ENCODE measurements at regions not wholly inside any gene's neighbourhood (a gene's known extent, or its start where the extent isn't known, plus 50 kb on each side); places are given as distances from the start of the nearest gene placed in this dataset.
"Not testable (repeated sequence)": the region's sequence is repeated elsewhere in the genome, so short reads cannot be mapped to it uniquely, and the experiment has no call there.

GRCh38 chr13:46495066-46495465, 57.9 kb upstream of the LRCH1 start:
- Histone ChIP-seq H3K4me1 (ENCODE audit: insufficient read depth, low read length) (peaks cover 3% of the 10 kb centered on the region), H3K4me3 (ENCODE audit: insufficient read depth, low read depth, low read length) (no peak overlapping the region), H3K27me3 (ENCODE audit: insufficient read depth, low read length) (no peaks in the 10 kb centered on the region), H3K79me2 (ENCODE audit: insufficient read depth, low read length) (no peaks in the 10 kb centered on the region), H3K27ac (ENCODE audit: low read depth, low read length) (no peak overlapping the region), H3K36me3 (ENCODE audit: insufficient read depth, low read length) (no peaks in the 10 kb centered on the region), H3K9me3 (ENCODE audit: insufficient read depth, low read depth, low read length) (no peaks in the 10 kb centered on the region), H2AFZ (ENCODE audit: low read depth, low read length) (no peak overlapping the region), H3K4me2 (ENCODE audit: low read length) (no peak overlapping the region), H3K9ac (ENCODE audit: low read length) (no peak overlapping the region), H4K20me1 (ENCODE audit: insufficient read depth, low read length) (no peaks in the 10 kb centered on the region)
- H3K27me3 Mint-ChIP-seq (ENCODE audit: low read depth, unreplicated experiment), result peaks cover 5% of the 10 kb centered on the region
- DNase-seq (ENCODE audit: low read depth), result no peak
- TF ChIP-seq CTCF (IDR thresholded peaks at IDR 0.05; ENCODE audit: insufficient read depth, low read depth, low read length) (no peak), EZH2 (IDR thresholded peaks at IDR 0.05; ENCODE audit: insufficient read depth, low read length) (no peak)
- FAIRE-seq, result no peak
- H3K27ac Mint-ChIP-seq (ENCODE audit: unreplicated experiment), result no peak overlapping the region
- H3K36me3 Mint-ChIP-seq (ENCODE audit: low read depth, unreplicated experiment), result no peaks in the 10 kb centered on the region
- peaks cover under 1% of the 10 kb centered on the region for H3K4me1 Mint-ChIP-seq (ENCODE audit: low read depth, unreplicated experiment)
- no peaks in the 10 kb centered on the region for H3K9me3 Mint-ChIP-seq (ENCODE audit: unreplicated experiment)
- no peak overlapping the region for H3K4me3 Mint-ChIP-seq (ENCODE audit: unreplicated experiment)

- DNase-seq (ENCODE audit: low read depth) (peak; percentile 11), FAIRE-seq (peak; percentile 45)
- no peak overlapping the region for H3K4me2 ChIP-seq (ENCODE audit: low read length)
- no peak overlapping the region for H3K4me3 ChIP-seq (ENCODE audit: insufficient read depth, low read depth, low read length)
- no peak for TF ChIP-seq EZH2 (IDR thresholded peaks at IDR 0.05; ENCODE audit: insufficient read depth, low read length)
- TF ChIP-seq CTCF (IDR thresholded peaks at IDR 0.05; ENCODE audit: insufficient read depth, low read depth, low read length), result peak; percentile 65
- H3K36me3 ChIP-seq (ENCODE audit: insufficient read depth, low read length), result no peaks in the 10 kb centered on the region
- no peak overlapping the region for H3K9ac ChIP-seq (ENCODE audit: low read length)
- no peaks in the 10 kb centered on the region for H4K20me1 ChIP-seq (ENCODE audit: insufficient read depth, low read length)
- Mint-ChIP-seq H3K27me3 (ENCODE audit: low read depth, unreplicated experiment) (no peaks in the 10 kb centered on the region), H3K4me1 (ENCODE audit: low read depth, unreplicated experiment) (peaks cover 9% of the 10 kb centered on the region), H3K9me3 (ENCODE audit: unreplicated experiment) (peaks cover under 1% of the 10 kb centered on the region), H3K27ac (ENCODE audit: unreplicated experiment) (no peak overlapping the region), H3K36me3 (ENCODE audit: low read depth, unreplicated experiment) (peaks cover under 1% of the 10 kb centered on the region), H3K4me3 (ENCODE audit: unreplicated experiment) (no peak overlapping the region)
- H2AFZ ChIP-seq (ENCODE audit: low read depth, low read length), result no peak overlapping the region
- H3K27me3 ChIP-seq (ENCODE audit: insufficient read depth, low read length), result no peaks in the 10 kb centered on the region
- no peak overlapping the region for H3K27ac ChIP-seq (ENCODE audit: low read depth, low read length)
- no peaks in the 10 kb centered on the region for H3K9me3 ChIP-seq (ENCODE audit: insufficient read depth, low read depth, low read length)
- H3K79me2 ChIP-seq (ENCODE audit: insufficient read depth, low read length), result no peaks in the 10 kb centered on the region
- peaks cover 16% of the 10 kb centered on the region for H3K4me1 ChIP-seq (ENCODE audit: insufficient read depth, low read length)
Observed at GRCh38 chr13:46492946-46493345, 60.0 kb upstream of the LRCH1 start.

- FAIRE-seq (no peak), DNase-seq (ENCODE audit: low read depth) (no peak)
- Histone ChIP-seq H3K9me3 (ENCODE audit: insufficient read depth, low read depth, low read length) (peaks cover 4% of the 10 kb centered on the region), H3K27ac (ENCODE audit: low read depth, low read length) (no peak overlapping the region), H3K9ac (ENCODE audit: low read length) (no peak overlapping the region), H4K20me1 (ENCODE audit: insufficient read depth, low read length) (no peaks in the 10 kb centered on the region), H3K27me3 (ENCODE audit: insufficient read depth, low read length) (no peaks in the 10 kb centered on the region), H2AFZ (ENCODE audit: low read depth, low read length) (no peak overlapping the region), H3K4me3 (ENCODE audit: insufficient read depth, low read depth, low read length) (no peak overlapping the region), H3K36me3 (ENCODE audit: insufficient read depth, low read length) (no peaks in the 10 kb centered on the region), H3K4me2 (ENCODE audit: low read length) (no peak overlapping the region), H3K79me2 (ENCODE audit: insufficient read depth, low read length) (no peaks in the 10 kb centered on the region), H3K4me1 (ENCODE audit: insufficient read depth, low read length) (peaks cover 16% of the 10 kb centered on the region)
- H3K4me1 Mint-ChIP-seq (ENCODE audit: low read depth, unreplicated experiment), result peaks cover 9% of the 10 kb centered on the region
- H3K36me3 Mint-ChIP-seq (ENCODE audit: low read depth, unreplicated experiment), result peaks cover 3% of the 10 kb centered on the region
- no peaks in the 10 kb centered on the region for H3K27me3 Mint-ChIP-seq (ENCODE audit: low read depth, unreplicated experiment)
- no peak overlapping the region for H3K4me3 Mint-ChIP-seq (ENCODE audit: unreplicated experiment)
- TF ChIP-seq CTCF (IDR thresholded peaks at IDR 0.05; ENCODE audit: insufficient read depth, low read depth, low read length) (no peak), EZH2 (IDR thresholded peaks at IDR 0.05; ENCODE audit: insufficient read depth, low read length) (no peak)
- H3K9me3 Mint-ChIP-seq (ENCODE audit: unreplicated experiment), result peaks cover 3% of the 10 kb centered on the region
- peak overlapping the region; percentile 62 for H3K27ac Mint-ChIP-seq (ENCODE audit: unreplicated experiment)
Observed at GRCh38 chr13:46491641-46492040, 61.3 kb upstream of the LRCH1 start.

- not testable (repeated sequence) for H4K20me1 ChIP-seq (ENCODE audit: insufficient read depth, low read length); H3K27ac ChIP-seq (ENCODE audit: low read depth, low read length); H3K27me3 ChIP-seq (ENCODE audit: insufficient read depth, low read length); H3K79me2 ChIP-seq (ENCODE audit: insufficient read depth, low read length); H3K4me1 Mint-ChIP-seq (ENCODE audit: low read depth, unreplicated experiment); H3K9me3 ChIP-seq (ENCODE audit: insufficient read depth, low read depth, low read length); H3K9ac ChIP-seq (ENCODE audit: low read length); H3K4me3 ChIP-seq (ENCODE audit: insufficient read depth, low read depth, low read length); DNase-seq (ENCODE audit: low read depth); H3K4me3 Mint-ChIP-seq (ENCODE audit: unreplicated experiment); H3K27me3 Mint-ChIP-seq (ENCODE audit: low read depth, unreplicated experiment); H3K27ac Mint-ChIP-seq (ENCODE audit: unreplicated experiment); H3K36me3 ChIP-seq (ENCODE audit: insufficient read depth, low read length); H3K9me3 Mint-ChIP-seq (ENCODE audit: unreplicated experiment); H2AFZ ChIP-seq (ENCODE audit: low read depth, low read length); H3K36me3 Mint-ChIP-seq (ENCODE audit: low read depth, unreplicated experiment); H3K4me2 ChIP-seq (ENCODE audit: low read length)
- H3K4me1 ChIP-seq (ENCODE audit: insufficient read depth, low read length), result peaks cover 16% of the 10 kb centered on the region
- FAIRE-seq, result peak; percentile 88
Observed at GRCh38 chr13:46490713-46491112, 62.3 kb upstream of the LRCH1 start.
